PC-9 (cell line): ENCODE measurements at regions not wholly inside any gene's neighbourhood (a gene's known extent, or its start where the extent isn't known, plus 50 kb on each side); places are given as distances from the start of the nearest gene placed in this dataset.

Experiments
- BruUV-seq: library from RNA; stranded (reverse); fragments of 400-500 nt; replicated peaks from 2 replicates; lab custom pipeline; 2021; lab: Mats Ljungman, UMichigan
- CTCF ChIA-PET: fragments of 300-600 bp; sonication (Branson Sonifier 250); formaldehyde crosslinking; loops from one replicate; lab custom pipeline; 2022; ENCODE audit warnings: antibody characterized with exemption; lab: Charles Lee
- POLR2A ChIA-PET: fragments of 300-600 bp; sonication (Branson Sonifier 250); formaldehyde crosslinking; loops from one replicate; lab custom pipeline; 2022; ENCODE audit warnings: antibody characterized with exemption; ENCODE audit not compliant: unreplicated experiment; lab: Charles Lee
- DNase-seq, 2 experiments: peaks; one replicate each; pipeline versions ENCODE4 v3.0.0 to v3.0.0-alpha.2; 2015 to 2022; ENCODE audit warnings: mixed read lengths in 1 of 2
- H2AFZ ChIP-seq: fragments of 200-600 bp; sonication (generic); 2 replicates; pipeline ENCODE4 v1.8.1; 2017; ENCODE audit warnings: antibody characterized with exemption
- H3F3A ChIP-seq: fragments of 200-600 bp; sonication (generic); 2 replicates; pipeline ENCODE4 v1.8.1; 2017; ENCODE audit warnings: antibody characterized with exemption, mild to moderate bottlenecking, low read depth; ENCODE audit not compliant: insufficient read depth
- H3K27ac ChIP-seq: fragments of 200-600 bp; sonication (generic); 2 replicates; pipeline ENCODE4 v1.6.1; 2016; ENCODE audit warnings: mixed run types
- H3K27me3 ChIP-seq: fragments of 200-600 bp; sonication (generic); 2 replicates; pipeline ENCODE4 v1.6.1; 2016; ENCODE audit warnings: low read depth, mixed run types; ENCODE audit not compliant: insufficient read depth
- H3K36me3 ChIP-seq: fragments of 200-600 bp; sonication (generic); 2 replicates; pipeline ENCODE4 v1.6.1; 2016; ENCODE audit warnings: low read depth, mixed run types
- H3K4me1 ChIP-seq: fragments of 200-600 bp; sonication (generic); replicated peaks from 2 replicates; pipeline ENCODE4 v1.6.1; 2016; ENCODE audit warnings: mixed run types; ENCODE audit not compliant: insufficient read depth
- H3K4me2 ChIP-seq: fragments of 200-600 bp; sonication (generic); 2 replicates; pipeline ENCODE4 v1.6.1; 2017; ENCODE audit warnings: mixed run types
- H3K4me3 ChIP-seq: fragments of 200-600 bp; sonication (generic); 2 replicates; pipeline ENCODE4 v1.6.1; 2016; ENCODE audit warnings: mixed run types
- H3K79me2 ChIP-seq: fragments of 200-600 bp; sonication (generic); 2 replicates; pipeline ENCODE4 v1.6.1; 2017; ENCODE audit warnings: low read depth, mixed run types
- H3K9me2 ChIP-seq: fragments of 200-600 bp; sonication (generic); 2 replicates; pipeline ENCODE4 v1.8.1; 2017; ENCODE audit warnings: mild to moderate bottlenecking; ENCODE audit not compliant: insufficient read depth
- H3K9me3 ChIP-seq: fragments of 200-600 bp; sonication (generic); 2 replicates; pipeline ENCODE4 v1.8.1; 2016; ENCODE audit warnings: low read depth; ENCODE audit not compliant: insufficient read depth
- H4K20me1 ChIP-seq: fragments of 200-600 bp; sonication (generic); 2 replicates; pipeline ENCODE4 v1.8.1; 2017; ENCODE audit not compliant: insufficient read depth
- EZH2 ChIP-seq: fragments of 200-600 bp; sonication (generic); IDR thresholded peaks from 2 replicates; pipeline ENCODE4 v1.8.0; 2017; ENCODE audit warnings: antibody characterized with exemption, low read depth
- intact Hi-C: fragments of 100-400 bp; cut with micrococcal nuclease; formaldehyde crosslinking; loops from one replicate; pipeline ENCODE4 v1.10.0; 2022; ENCODE audit not compliant: unreplicated experiment
- TF ChIP-seq, protein P1 (sequence below): fragments of 200-600 bp; sonication (generic); conservative IDR thresholded peaks from 2 replicates; pipeline ENCODE4 v1.6.1; 2017; ENCODE audit warnings: mixed run types, antibody characterized with exemption, mild to moderate bottlenecking, moderate library complexity

DNA sequence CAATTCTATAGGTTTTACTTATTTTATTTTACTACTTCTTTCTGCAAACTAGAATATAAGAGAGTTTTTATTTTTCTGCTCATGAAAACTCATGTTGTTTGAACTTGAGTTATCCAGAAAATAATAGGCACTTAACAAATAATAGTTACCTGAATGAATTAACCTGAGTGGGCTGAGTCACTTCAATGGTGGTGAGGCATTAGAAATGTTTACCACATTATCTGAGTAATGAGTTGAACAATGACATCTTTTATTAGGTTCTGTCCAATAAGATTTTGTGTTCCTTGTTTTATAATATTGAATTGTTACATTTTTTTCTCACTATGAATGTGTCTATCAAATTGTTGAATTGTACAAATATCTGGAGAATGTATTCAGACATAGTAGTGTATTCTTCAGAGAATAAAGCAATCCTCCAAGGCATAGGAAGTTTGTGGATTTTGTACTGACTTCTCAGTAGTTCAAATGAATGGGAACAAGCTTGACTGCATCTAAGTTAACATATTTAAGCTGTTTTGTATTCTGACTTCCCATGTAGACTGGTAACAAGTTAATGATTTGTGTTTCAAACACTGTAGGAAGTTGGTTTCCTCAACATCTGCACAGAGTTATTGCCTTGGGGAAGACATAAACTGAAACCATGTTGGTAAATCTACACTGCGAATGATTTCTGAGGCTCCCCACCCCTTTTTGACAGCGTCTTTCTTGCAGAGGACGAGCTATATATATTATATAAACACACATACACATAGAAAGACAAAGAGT lies 1808.9 kb upstream of the TENM3 start:
- H3K4me2 ChIP-seq, result no peak overlapping the region
- BruUV-seq, result no TSS peak
- no peaks in the 10 kb centered on the region for H3K9me2 ChIP-seq
- no peak for DNase-seq
- no peaks in the 10 kb centered on the region for H3K36me3 ChIP-seq
- no peak overlapping the region for H3K27ac ChIP-seq
- H2AFZ ChIP-seq, result no peak overlapping the region
- intact Hi-C loops, result no loop called here
- TF ChIP-seq, protein P1, sequence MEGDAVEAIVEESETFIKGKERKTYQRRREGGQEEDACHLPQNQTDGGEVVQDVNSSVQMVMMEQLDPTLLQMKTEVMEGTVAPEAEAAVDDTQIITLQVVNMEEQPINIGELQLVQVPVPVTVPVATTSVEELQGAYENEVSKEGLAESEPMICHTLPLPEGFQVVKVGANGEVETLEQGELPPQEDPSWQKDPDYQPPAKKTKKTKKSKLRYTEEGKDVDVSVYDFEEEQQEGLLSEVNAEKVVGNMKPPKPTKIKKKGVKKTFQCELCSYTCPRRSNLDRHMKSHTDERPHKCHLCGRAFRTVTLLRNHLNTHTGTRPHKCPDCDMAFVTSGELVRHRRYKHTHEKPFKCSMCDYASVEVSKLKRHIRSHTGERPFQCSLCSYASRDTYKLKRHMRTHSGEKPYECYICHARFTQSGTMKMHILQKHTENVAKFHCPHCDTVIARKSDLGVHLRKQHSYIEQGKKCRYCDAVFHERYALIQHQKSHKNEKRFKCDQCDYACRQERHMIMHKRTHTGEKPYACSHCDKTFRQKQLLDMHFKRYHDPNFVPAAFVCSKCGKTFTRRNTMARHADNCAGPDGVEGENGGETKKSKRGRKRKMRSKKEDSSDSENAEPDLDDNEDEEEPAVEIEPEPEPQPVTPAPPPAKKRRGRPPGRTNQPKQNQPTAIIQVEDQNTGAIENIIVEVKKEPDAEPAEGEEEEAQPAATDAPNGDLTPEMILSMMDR, result no peak
- no peak for TF ChIP-seq EZH2
- POLR2A ChIA-PET, result no interaction called here
- H3F3A ChIP-seq, result no peaks in the 10 kb centered on the region
- no peaks in the 10 kb centered on the region for H4K20me1 ChIP-seq
- CTCF ChIA-PET, result no interaction called here
- H3K79me2 ChIP-seq, result no peaks in the 10 kb centered on the region
- H3K4me3 ChIP-seq, result no peak overlapping the region
- no peaks in the 10 kb centered on the region for H3K27me3 ChIP-seq
- H3K9me3 ChIP-seq, result no peaks in the 10 kb centered on the region
- H3K4me1 ChIP-seq, result no peaks in the 10 kb centered on the region

DNA sequence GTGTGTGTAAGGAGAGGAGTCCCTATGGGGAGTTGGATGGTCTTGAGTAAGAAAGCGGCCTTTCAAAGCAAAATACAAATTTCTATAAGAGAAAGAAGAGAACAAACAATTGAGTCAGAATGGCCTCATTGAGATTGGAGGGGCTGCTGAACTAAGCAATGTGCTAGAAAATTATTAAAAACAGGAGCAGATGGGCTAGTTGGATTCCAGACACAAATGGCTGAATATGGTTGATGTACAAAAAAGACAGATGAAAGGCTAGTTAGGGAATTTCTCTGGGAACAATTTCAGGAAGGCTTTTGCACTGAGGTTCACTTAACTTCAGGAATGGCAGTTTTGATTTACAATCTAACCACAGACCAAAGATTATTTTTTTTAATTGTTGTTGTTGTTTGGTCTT lies 1806.8 kb upstream of the TENM3 start:
- no peak overlapping the region for H3K27ac ChIP-seq
- ChIA-PET POLR2A (no interaction called here), CTCF (no interaction called here)
- no peaks in the 10 kb centered on the region for H4K20me1 ChIP-seq
- TF ChIP-seq, protein P1, result no peak
- TF ChIP-seq EZH2, result no peak
- no peaks in the 10 kb centered on the region for H3K79me2 ChIP-seq
- no peak overlapping the region for H3K4me2 ChIP-seq
- no peaks in the 10 kb centered on the region for H3F3A ChIP-seq
- no peak overlapping the region for H3K4me3 ChIP-seq
- no peak overlapping the region for H2AFZ ChIP-seq
- H3K4me1 ChIP-seq, result no peaks in the 10 kb centered on the region
- intact Hi-C loops, result no loop called here
- H3K9me3 ChIP-seq, result no peaks in the 10 kb centered on the region
- no peaks in the 10 kb centered on the region for H3K36me3 ChIP-seq
- no peak for DNase-seq
- BruUV-seq, result no TSS peak
- no peaks in the 10 kb centered on the region for H3K27me3 ChIP-seq
- no peaks in the 10 kb centered on the region for H3K9me2 ChIP-seq

DNA sequence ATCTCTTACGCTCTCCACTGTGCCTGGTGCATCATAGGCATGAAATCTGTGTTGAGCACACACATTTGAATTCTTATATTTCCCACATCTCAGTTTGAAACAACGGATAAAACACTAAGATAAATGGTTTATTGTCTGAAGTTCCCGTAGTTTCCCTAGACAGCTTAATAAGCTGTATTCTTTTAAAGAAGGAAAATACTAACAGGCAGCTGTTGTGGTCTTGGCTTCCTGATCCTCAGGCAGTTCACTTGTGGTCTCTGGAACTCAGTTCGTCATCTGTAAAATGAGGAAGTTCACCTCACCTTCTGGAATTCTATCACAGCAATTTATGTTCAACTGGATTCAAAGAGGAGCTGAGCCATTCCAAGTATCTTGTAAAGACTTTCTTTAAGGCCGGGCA lies 1805.6 kb upstream of the TENM3 start:
- H3K4me2 ChIP-seq, result no peak overlapping the region
- H3F3A ChIP-seq, result no peaks in the 10 kb centered on the region
- no peaks in the 10 kb centered on the region for H3K9me2 ChIP-seq
- H4K20me1 ChIP-seq, result no peaks in the 10 kb centered on the region
- no peaks in the 10 kb centered on the region for H3K79me2 ChIP-seq
- no peaks in the 10 kb centered on the region for H3K27me3 ChIP-seq
- H3K9me3 ChIP-seq, result no peaks in the 10 kb centered on the region
- H2AFZ ChIP-seq, result no peak overlapping the region
- ChIA-PET CTCF (no interaction called here), POLR2A (no interaction called here)
- BruUV-seq, result no TSS peak
- no peak for TF ChIP-seq EZH2
- TF ChIP-seq, protein P1, result no peak
- H3K36me3 ChIP-seq, result no peaks in the 10 kb centered on the region
- no peak overlapping the region for H3K27ac ChIP-seq
- H3K4me3 ChIP-seq, result no peak overlapping the region
- intact Hi-C loops, result no loop called here
- no peaks in the 10 kb centered on the region for H3K4me1 ChIP-seq
- DNase-seq, result no peak
